ENCODE measurements at regions not wholly inside any gene's neighbourhood (a gene's known extent, or its start where the extent isn't known, plus 50 kb on each side); places are given as distances from the start of the nearest gene placed in this dataset.
"Not testable (repeated sequence)": the region's sequence is repeated elsewhere in the genome, so short reads cannot be mapped to it uniquely, and the experiment has no call there.

DNA sequence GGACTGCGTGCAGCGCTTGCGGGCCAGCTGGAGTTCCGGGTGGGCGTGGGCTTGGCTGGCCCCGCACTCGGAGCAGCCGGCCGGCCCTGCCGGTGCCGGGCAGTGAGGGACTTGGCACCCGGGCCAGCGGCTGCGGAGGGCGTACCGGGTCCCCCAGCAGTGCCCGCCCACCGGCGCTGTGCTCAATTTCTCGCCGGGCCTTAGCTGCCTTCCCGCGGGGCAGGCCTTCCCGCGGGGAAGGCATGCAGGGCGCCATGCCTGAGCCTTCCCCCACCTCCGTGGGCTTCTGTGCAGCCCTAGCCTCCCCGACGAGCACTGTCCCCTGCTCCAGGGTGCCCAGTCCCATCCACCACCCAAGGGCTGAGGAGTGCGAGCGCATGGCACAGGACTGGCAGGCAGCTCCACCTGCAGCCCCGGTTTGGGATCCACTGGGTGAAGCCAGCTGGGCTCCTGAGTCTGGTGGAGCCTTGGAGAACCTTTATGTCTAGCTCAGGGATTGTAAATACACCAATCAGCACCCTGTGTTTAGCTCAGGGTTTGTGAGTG, 975.0 kb upstream of the NRXN1 start:
- not testable (repeated sequence) for DNase-seq (ENCODE audit: low read depth)

DNA sequence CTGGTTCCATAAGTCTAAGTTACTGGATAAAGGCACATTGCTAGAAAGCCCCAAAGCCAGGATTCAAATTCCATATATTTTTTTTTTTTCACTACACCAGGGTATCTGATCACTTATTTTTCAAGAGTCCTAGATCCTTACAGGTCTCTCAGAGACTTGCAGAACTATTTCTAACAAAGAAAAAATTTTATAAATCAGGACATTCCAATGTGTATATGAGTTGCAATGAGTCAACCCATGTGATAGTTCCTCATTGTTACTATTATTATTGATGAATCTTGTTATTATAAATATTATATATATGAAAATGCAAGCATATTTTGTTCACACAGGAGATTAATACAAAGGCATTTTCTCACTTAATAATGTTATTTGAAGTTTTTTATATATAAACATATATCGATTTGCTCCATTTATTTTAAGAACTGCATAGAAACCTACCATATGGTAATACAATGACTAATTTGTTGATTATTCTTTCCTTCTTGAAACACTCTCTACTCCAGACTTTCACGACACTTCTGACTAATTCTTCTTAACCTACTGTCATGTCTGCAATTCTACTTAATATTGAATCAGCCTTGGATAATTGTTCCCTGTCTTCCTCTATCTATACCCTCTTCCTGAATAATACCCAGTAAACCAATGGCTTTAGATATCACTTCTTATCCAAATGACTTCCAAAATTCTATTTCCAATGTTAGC, 968.4 kb upstream of the NRXN1 start:
- no peak for DNase-seq (ENCODE audit: low read depth)

DNA sequence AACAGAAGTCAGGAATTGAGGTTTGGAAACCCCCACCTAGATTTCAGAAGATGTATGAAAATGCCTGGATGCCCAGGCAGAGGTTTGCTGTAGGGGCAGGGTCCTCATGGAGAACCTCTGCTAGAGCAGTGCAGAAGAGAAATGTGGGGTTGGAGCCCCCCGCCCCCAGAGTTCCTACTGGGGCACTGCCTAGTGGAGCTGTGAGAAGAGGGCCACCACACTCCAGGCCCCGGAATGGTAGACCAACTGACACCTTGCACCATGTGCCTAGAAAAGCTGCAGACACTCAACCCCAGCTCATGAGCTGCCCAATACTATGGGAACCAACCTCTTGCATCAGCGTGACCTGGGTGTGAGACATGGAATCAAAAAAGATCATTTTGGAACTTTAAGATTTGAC, 967.0 kb upstream of the NRXN1 start:
- DNase-seq (ENCODE audit: low read depth) = no peak

DNA sequence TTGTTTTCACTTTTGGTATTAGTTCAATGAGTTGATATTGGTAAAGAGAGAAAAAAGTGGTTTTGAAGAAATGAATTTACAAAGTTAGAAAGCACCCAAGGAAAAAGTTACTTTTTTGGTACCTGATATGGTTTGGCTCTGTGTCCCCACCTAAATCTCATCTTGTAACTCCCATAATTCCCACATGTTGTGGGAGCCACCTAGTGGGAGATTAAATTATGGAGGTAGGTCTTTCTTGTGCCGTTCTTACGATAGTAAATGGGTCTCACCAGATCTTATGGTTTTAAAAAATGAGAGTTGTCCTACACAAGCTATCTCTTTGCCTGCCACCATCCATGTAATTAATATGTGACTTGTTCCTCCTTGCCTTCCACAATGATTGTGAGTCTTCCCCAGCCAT, 965.6 kb upstream of the NRXN1 start:
- DNase-seq (ENCODE audit: low read depth) = no peak

DNA sequence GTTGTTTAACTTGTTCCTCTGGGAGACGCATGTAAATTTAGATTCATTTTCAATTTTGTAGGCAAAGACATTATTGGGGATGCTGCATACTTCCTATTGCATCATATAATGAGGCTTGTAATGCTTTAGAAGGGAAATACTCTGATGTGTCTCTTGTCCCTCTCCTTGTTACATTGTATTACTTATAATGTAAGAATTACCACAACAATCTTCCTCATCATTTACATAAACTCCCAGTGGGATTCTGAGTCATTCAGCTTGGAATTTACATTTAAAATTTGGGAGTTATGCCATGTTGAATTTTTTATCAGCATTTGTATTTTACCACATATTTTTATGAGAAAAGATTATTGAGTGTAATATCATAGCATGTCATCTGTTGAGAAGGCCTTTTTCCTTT, 963.4 kb upstream of the NRXN1 start:
- peak; percentile 68 for DNase-seq (ENCODE audit: low read depth)

DNA sequence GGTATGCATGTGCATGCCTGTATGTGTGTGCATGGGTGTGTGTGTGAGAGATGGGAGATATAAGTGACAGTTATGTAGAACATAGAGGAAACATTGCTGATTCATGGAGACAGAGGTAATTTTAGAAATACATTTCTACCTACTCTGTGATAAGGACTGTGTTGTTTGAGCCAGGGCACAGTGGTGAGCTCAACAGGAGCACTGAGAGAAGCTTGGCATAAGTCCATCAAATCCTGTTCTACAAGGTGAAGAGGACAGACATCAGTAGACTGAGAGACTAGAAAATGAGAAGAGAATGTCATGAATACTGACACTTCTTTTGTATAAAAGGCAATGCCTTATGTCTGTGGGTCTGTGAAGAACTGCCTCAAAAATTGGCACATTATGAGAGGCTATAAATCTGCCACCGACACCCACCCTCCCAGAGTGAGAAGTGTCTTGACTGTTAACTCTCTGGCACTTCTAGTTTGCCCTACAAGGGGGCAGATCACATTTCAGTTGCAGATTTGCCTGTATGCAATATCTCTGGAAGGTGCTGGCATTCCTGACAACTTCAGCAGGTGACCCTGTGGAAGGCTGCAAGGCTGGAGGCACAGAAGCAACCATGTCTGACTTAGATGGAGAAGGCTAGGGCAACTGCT, 962.3 kb upstream of the NRXN1 start:
- no peak for DNase-seq (ENCODE audit: low read depth)

DNA sequence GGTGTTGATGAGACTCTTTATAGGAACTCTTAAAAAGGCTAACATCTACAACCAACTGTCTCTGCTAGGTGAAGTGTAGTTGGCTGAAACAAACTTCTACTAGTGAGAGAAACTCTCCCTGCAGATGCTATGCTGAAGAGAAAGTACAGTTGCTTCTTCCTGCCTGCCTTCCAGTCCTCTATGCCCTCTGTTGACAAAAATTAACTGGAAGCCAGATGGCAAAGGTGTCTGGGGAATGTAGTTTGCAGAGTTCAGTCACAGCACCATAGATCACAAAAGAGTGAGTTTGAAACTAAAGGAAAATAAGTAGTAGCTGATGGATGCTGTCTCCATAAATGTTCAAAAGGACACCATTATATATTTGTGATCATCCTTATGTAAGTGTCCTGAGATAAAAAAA, 958.8 kb upstream of the NRXN1 start:
- DNase-seq (ENCODE audit: low read depth) = no peak

DNA sequence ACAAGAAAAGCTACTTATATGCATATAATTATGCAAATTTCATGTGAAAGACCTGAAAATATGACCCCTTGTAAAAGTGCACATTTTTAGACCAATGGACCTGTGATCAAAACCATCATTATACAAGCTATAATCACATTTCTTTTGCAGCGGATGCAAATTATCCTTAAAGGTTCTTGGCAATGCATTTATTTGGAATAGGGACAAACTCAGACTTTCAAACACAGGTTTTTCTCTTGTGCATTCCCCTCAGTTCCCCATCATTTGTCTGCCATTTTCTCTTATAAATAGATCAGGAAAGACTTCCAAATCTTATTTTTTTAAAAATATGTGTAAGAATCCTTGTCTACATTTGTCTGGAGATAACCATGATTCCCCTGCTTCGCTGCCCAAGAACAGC, 954.2 kb upstream of the NRXN1 start:
- DNase-seq (ENCODE audit: low read depth) = no peak

DNA sequence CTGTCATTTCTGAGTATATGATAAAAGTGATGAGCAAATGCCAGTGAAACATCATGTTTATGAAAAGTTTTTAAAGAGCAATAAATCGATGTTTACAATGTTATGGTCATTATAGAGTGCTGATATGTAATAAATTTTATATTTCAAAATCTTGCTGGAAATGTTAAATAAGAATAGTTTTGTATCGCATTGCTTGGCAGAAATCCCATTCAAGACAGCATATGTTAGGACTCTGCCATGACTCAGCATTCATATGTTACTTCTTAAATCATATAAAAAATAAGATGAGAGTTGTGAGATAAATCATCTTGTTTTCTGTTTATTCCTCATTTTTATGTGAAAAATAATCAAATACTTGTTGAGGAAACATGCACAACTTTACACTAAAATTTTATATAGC, 949.9 kb upstream of the NRXN1 start:
- DNase-seq (ENCODE audit: low read depth) = no peak

DNA sequence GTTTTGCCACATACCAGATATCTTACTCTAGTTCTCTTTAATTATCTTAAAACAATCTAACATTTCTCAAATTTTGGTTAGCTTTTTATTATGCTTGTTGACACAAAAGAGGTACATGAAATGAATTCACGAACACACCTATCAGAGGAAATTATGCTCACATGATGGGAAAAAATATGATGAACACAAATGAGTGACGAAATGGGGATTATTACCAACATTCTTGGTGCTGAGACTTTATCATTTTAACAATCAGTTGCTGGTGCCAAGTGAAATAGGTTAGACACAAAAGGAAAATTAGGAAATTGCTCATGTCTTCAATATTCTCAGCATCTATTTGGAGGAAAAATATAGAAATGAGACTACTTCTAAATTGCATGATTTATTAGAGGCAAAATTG, 944.7 kb upstream of the NRXN1 start:
- DNase-seq (ENCODE audit: low read depth) = no peak

DNA sequence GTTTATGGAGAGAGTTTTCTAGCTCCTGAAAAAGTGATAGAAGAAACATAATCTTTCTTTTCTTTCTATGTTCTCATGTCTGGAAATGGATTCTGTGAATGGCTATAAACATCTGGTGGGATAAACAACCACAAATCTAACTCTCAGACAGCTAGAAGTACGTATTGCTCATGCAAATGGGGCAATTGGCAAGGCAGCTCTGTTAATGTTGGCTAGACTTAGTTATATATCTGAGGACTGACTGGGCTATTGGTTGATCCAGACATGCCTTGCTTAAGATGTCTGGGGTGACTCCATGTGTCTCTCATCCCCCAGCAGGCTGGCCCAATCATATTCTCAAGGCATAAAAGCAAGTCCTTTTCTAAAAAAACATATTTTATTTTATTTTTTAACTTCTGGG, 939.2 kb upstream of the NRXN1 start:
- no peak for DNase-seq (ENCODE audit: low read depth)

DNA sequence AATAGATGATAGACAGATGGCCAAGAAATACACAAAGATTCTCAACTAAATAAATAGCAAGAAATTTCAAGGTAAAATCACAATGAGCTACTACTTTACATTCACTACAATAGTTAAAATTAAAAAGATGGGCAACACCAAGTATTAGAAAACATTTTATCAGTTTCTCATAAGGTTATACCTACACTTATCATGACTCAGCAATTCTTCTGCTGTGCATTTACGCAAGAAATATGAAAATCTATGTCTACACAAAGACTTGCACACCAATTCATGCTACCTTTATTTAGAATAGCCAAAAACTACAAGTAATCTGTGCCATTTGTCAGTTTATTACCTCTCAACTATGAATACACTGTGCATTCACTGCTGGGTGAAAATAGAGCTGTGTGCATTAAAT, 937.4 kb upstream of the NRXN1 start:
- no peak for DNase-seq (ENCODE audit: low read depth)

DNA sequence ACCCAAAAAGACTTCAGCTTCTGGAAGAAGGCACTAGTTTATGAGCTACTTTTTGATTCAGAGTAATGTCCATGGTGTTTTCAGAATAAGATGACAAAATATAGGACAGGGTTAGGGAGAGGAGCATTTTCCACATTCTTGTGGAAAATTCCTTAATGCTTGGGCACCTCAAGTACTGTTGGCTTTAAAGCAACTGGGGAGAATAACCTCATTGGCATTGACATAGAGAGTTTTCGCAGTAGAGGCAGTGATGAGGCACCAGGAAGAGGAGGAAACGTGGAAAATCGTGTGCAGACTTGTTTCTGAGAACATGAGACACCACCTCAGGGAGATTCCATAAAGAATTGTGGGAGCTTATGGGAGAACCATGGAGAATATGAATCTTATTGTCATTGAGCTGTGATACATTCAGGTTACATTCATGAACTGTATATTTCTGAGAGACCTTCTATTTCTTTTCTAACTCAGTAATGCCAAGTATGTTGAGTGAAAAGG, 929.0 kb upstream of the NRXN1 start:
- DNase-seq (ENCODE audit: low read depth) = no peak

DNA sequence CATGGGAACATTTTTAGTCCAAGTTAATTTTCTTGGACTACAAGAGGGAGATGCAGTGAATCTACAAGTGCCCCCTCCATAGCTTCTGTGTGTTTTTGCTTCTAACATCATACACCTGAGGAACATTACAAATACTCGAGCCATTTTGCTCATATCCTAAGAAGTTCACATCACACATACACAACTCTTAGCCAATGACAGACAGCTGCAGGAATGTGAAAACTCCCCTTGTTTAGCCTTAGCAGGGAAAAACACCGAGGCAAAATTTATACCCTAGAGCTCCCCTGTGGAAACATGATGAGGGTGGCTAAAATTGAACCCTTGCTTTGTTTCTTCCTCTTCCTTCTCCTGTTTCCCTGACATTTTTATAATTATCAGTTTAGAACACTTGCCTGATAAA, 928.3 kb upstream of the NRXN1 start:
- no peak for DNase-seq (ENCODE audit: low read depth)

DNA sequence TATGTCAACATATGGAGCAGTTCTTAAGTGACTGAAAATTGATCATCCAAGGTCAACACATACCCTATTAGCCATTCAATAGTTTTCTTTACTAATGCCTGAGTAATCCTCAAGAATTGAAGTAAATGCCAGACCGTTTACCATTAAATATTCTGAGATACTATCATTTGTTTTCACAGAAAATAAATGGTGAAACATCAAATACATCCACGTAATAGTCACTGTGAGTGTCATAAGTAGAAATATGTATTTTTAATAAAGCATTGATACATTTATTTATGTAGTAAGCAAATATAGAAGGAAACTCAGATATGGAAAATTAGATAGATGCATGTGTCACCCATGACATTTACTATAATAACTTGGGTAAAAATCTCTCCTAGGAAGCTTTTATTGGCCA, 927.8 kb upstream of the NRXN1 start:
- no peak for DNase-seq (ENCODE audit: low read depth)

DNA sequence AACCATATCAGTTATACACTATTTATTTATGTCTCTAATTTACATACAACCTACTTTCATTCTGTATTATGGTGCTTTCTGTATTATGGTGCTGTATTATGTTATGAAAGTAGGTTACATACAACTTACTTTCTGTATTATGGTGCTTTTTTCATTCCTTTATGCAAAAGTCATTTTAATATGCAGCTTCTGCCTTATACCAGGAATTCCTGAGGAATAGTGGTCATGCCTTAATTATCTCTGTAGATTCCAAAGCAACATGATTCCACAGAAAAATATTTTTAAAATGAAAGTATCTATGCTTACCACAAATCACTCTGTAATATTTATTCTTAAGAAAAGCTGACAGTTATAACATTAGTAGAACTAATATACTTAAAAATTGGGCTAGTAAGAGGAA, 922.0 kb upstream of the NRXN1 start:
- peak; percentile 23 for DNase-seq (ENCODE audit: low read depth)

DNA sequence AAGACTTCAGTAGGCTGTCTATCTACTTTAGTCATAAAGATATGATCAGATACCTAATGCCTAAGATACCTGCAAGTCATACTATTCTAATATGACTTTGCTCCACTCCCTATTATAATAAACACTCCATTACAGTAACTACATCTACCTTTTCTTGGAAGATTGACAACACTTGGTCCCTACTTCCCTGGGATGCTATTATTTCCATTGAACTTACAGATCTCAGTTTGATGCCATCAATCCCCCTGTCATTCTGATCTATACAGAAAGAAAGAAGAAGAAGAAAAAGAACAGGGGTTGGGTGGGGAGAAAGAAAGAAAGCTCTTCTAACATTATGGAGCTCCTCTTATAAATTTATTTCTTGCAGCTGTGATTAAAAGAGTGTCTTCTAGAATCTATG, 889.1 kb upstream of the NRXN1 start:
- DNase-seq (ENCODE audit: low read depth) = no peak

DNA sequence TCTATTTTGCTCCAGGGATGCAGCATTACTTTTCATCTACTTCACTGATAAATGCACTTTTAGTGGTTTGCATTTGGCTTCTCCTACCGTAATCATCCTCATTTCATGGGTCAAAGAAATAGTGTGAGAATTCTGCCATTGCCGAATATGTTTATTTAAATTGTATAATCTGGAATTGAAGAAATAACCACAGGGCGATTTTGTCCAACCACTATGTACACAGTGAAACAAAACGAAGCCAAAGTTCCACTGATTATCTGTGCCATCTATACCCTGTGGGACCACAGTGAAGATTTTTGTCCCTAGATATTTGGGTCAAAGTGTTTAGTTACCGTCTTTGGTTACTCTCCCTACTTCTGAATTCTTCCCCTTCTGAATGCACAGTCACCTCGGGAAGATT, 888.6 kb upstream of the NRXN1 start:
- DNase-seq (ENCODE audit: low read depth) = no peak

DNA sequence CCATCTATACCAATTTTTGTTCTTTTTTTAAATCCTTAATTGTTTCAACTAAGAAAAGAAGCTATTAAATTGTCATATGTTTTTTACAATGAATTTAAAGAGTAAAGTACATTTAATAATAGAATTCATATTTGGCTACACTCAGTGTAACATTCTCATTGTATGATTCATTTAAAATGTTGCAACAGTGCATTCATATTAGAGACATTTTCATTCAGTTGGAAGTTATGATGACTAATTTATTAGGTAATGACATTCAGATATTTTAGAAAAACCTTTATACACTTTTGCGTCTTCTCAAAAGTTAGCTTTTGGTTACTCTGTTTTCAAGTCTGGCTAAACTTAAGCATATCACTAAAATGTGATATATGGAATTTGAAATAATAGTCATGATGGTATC, 887.5 kb upstream of the NRXN1 start:
- peak; percentile 27 for DNase-seq (ENCODE audit: low read depth)

DNA sequence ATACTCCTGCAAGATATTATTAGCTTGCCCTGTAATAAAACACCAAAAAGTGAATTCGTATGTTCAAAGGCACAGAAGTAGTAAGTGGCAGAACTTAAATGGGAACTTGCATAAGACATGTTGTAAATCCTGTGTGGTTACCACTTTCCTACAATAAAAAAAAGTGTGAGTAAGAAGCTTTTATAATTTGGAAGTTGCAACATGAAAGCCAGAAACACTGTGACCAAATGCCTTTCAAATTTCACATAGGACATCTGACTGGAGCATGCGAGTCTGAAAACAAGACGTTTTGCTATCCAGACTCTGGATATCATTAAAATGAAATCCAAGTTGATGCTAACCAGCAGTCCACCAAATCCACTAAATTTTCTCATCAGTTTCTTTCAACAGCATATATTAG, 886.2 kb upstream of the NRXN1 start:
- peak; percentile 2 for DNase-seq (ENCODE audit: low read depth)

DNA sequence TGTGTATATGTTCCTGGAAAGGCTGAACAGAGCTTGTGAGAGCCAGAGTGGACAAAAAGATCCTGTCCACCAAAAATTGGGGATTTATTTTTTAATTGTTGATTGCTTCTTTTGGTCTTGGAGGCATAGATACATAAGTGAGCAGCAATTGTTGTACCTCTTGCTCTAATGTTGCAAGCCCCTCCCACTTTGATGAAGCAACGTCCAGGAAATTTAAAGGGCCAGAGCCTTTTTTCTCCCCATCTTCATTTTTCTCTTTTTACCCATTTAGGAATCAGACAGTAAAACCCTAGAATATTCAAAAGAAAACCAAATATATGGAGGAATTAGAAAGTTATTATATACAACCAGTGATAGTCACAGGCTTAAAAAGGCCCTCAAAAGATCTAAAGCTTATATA, 871.8 kb upstream of the NRXN1 start:
- DNase-seq (ENCODE audit: low read depth) = no peak

DNA sequence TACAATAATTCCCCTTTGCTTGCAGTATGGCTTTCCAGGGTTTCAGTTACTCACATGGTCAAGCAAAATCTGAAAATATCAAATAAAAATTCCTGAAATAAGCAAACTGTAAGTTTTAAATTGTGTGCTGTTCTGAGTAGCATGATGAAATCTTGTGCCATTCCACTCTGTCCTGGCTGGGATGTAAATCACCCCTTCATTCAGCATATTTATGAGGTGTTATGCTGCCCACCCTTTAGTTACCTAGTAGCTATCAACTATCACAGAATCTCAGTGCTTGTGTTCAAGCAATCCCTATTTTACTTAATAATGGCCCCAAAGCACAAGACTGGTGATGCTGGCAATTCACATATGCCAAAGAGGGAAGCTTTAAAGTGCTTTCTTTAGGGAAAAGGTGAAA, 867.7 kb upstream of the NRXN1 start:
- DNase-seq (ENCODE audit: low read depth) = no peak

DNA sequence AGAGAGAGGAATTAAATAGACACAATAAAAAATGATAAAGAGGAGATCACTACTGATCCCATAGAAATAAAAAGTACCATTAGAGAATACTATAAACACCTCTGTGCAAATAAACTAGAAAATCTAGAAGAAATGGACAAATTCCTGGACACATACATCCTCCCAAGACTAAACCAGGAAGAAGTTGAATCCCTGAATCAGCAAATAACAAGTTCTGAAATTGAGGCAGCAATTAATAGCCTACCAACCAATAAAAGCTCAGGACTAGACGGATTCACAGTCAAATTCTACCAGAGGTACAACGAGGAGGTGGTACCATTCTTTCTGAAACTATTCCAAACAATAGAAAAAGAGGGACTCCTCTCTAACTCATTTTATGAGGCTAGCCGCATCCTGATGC, 862.7 kb upstream of the NRXN1 start:
- not testable (repeated sequence) for DNase-seq (ENCODE audit: low read depth)

DNA sequence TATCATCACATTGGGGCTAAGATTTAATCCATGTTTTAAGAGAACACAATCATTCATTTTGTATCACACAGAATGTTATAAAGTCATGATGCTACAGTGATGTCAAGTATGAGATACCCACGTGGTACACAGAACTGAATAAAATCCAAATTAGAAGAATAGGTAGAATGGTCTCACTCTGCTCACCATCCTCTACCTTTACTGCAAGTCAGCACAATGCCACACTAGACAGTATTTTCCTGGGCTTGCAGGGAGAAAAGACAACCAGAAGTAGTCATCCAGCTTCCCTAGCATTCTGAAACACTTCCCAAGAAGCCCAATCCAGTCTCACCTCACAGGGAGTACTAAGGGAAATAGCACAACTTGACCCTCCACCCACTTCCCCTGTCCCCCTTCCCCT, 856.2 kb upstream of the NRXN1 start:
- DNase-seq (ENCODE audit: low read depth) = no peak

Measured in non-pigmented ciliary epithelial cell (primary cell).